Epithelial cell of esophagus (primary cell): ENCODE measurements at regions not wholly inside any gene's neighbourhood (a gene's known extent, or its start where the extent isn't known, plus 50 kb on each side); places are given as distances from the start of the nearest gene placed in this dataset.
A peak's percentile ranks its signal among the peaks of the same experiment; 100 is the strongest.

Experiments
- DNase-seq: peaks from one replicate; pipeline ENCODE4 v3.0.0; 2010; ENCODE audit warnings: low read depth
- H3K4me3 ChIP-seq: 2 replicates; pipeline ENCODE4 v1.5.1; 2011; ENCODE audit warnings: mild to moderate bottlenecking, low read length, control low read depth
- CTCF ChIP-seq: IDR thresholded peaks from 2 replicates; pipeline ENCODE4 v1.5.1; 2011; ENCODE audit warnings: low read depth, mild to moderate bottlenecking, low read length, control low read depth, inconsistent platforms; ENCODE audit not compliant: insufficient read depth; ENCODE audit errors: missing control alignments

- DNase-seq = no peak
- no peak for TF ChIP-seq CTCF
- no peak overlapping the region for H3K4me3 ChIP-seq
These were observed 104.1 kb upstream of the PALS2 start for GRCh38 chr7:24469118-24469517.

GRCh38 chr7:24472093-24472492 lies 101.2 kb upstream of the PALS2 start:
- peak; percentile 28 for DNase-seq
- no peak for TF ChIP-seq CTCF

GRCh38 chr7:24475166-24475961 lies 97.9 kb upstream of the PALS2 start:
- no peak for DNase-seq
- no peak for TF ChIP-seq CTCF
- no peak overlapping the region for H3K4me3 ChIP-seq

More at GRCh38 chr7:24472093-24472492, 101.2 kb upstream of the PALS2 start:
- no peak overlapping the region for H3K4me3 ChIP-seq

GRCh38 chr7:24476227-24476626 lies 97.0 kb upstream of the PALS2 start:
- no peak for DNase-seq
- H3K4me3 ChIP-seq = no peak overlapping the region
- no peak for TF ChIP-seq CTCF

GRCh38 chr7:24477398-24478136 lies 95.7 kb upstream of the PALS2 start:
- peak; percentile 43 for DNase-seq
- TF ChIP-seq CTCF = no peak
- no peak overlapping the region for H3K4me3 ChIP-seq

GRCh38 chr7:24478137-24478655 lies 95.1 kb upstream of the PALS2 start:
- H3K4me3 ChIP-seq = no peak overlapping the region
- peak; percentile 31 for DNase-seq
- no peak for TF ChIP-seq CTCF
